ENCODE measurements at regions not wholly inside any gene's neighbourhood (a gene's known extent, or its start where the extent isn't known, plus 50 kb on each side); places are given as distances from the start of the nearest gene placed in this dataset.

GRCh38 chr11:70604630-70605467 is 206.5 kb downstream of the CTTN start:
- no peak for DNase-seq (ENCODE audit: low read depth in 2 of 3, low spot score in 2 of 3)

- DNase-seq (ENCODE audit: low read depth in 2 of 3, low spot score in 2 of 3), result no peak
These were observed 207.1 kb downstream of the CTTN start for GRCh38 chr11:70605468-70605815.

GRCh38 chr11:70605846-70606245 is 207.5 kb downstream of the CTTN start:
- no peak for DNase-seq (ENCODE audit: low read depth in 2 of 3, low spot score in 2 of 3)

GRCh38 chr11:70606248-70606950 is 208.1 kb downstream of the CTTN start:
- DNase-seq (ENCODE audit: low read depth in 2 of 3, low spot score in 2 of 3), result peak in 1 of 3 donors; percentile 32

- no peak for DNase-seq (ENCODE audit: low read depth in 2 of 3, low spot score in 2 of 3)
These were observed 208.6 kb downstream of the CTTN start for GRCh38 chr11:70606951-70607330.

GRCh38 chr11:70607561-70607960 is 209.2 kb downstream of the CTTN start:
- no peak for DNase-seq (ENCODE audit: low read depth in 2 of 3, low spot score in 2 of 3)

- DNase-seq (ENCODE audit: low read depth in 2 of 3, low spot score in 2 of 3), result no peak
These were observed 210.5 kb downstream of the CTTN start for GRCh38 chr11:70608568-70609470.

GRCh38 chr11:70610566-70611565 is 212.5 kb downstream of the CTTN start:
- DNase-seq (ENCODE audit: low read depth in 2 of 3, low spot score in 2 of 3), result peak in 1 of 3 donors; percentile 29

GRCh38 chr11:70611821-70612220 is 213.5 kb downstream of the CTTN start:
- no peak for DNase-seq (ENCODE audit: low read depth in 2 of 3, low spot score in 2 of 3)

- no peak for DNase-seq (ENCODE audit: low read depth in 2 of 3, low spot score in 2 of 3)
These were observed 214.3 kb downstream of the CTTN start for GRCh38 chr11:70612459-70613141.

- no peak for DNase-seq (ENCODE audit: low read depth in 2 of 3, low spot score in 2 of 3)
These were observed 215.8 kb downstream of the CTTN start for GRCh38 chr11:70614034-70614681.

- no peak for DNase-seq (ENCODE audit: low read depth in 2 of 3, low spot score in 2 of 3)
These were observed 216.9 kb downstream of the CTTN start for GRCh38 chr11:70615036-70615875.

- DNase-seq (ENCODE audit: low read depth in 2 of 3, low spot score in 2 of 3), result no peak
These were observed 218.0 kb downstream of the CTTN start for GRCh38 chr11:70616317-70616716.

- DNase-seq (ENCODE audit: low read depth in 2 of 3, low spot score in 2 of 3), result no peak
These were observed 218.8 kb downstream of the CTTN start for GRCh38 chr11:70616938-70617654.

- no peak for DNase-seq (ENCODE audit: low read depth in 2 of 3, low spot score in 2 of 3)
These were observed 220.2 kb downstream of the CTTN start for GRCh38 chr11:70618431-70619101.

GRCh38 chr11:70619591-70619990 is 221.3 kb downstream of the CTTN start:
- DNase-seq (ENCODE audit: low read depth in 2 of 3, low spot score in 2 of 3), result no peak

Data from hematopoietic multipotent progenitor cell (in vitro differentiated cells).